Keratinocyte (primary cell): ENCODE measurements at regions not wholly inside any gene's neighbourhood (a gene's known extent, or its start where the extent isn't known, plus 50 kb on each side); places are given as distances from the start of the nearest gene placed in this dataset.

Experiments
- DNase-seq: peaks from one replicate; pipeline ENCODE4 v3.0.0-alpha.2; 2011; ENCODE audit warnings: low read depth, missing footprints, low spot score
- FAIRE-seq: peaks from 2 replicates; lab custom pipeline; 2011; peaks lifted over from hg19 to GRCh38; lab: Jason Lieb, UNC
- H2AFZ ChIP-seq: 2 replicates; pipeline ENCODE4 v1.6.0; 2012; ENCODE audit warnings: low read length, control low read depth, inconsistent platforms; ENCODE audit not compliant: control insufficient read depth
- H3K27ac ChIP-seq: 2 replicates; pipeline ENCODE4 v1.5.1; 2011; ENCODE audit warnings: low read length; ENCODE audit not compliant: control insufficient read depth, insufficient read depth
- H3K27me3 ChIP-seq: 3 replicates; pipeline ENCODE4 v1.6.0; 2011; ENCODE audit warnings: low read length; ENCODE audit not compliant: control insufficient read depth, insufficient read depth; ENCODE audit errors: extremely low read depth
- H3K36me3 ChIP-seq, 2 experiments: 2 replicates in 1 of 2; 3 replicates in 1 of 2; pipeline ENCODE4 v1.5.1; 2011; ENCODE audit warnings: low read length in 2 of 2, mild to moderate bottlenecking in 1 of 2; ENCODE audit not compliant: control insufficient read depth in 2 of 2, insufficient read depth in 2 of 2; ENCODE audit errors: extremely low read depth in 1 of 2
- H3K4me1 ChIP-seq: 3 replicates; pipeline ENCODE4 v1.5.1; 2011; ENCODE audit warnings: low read length; ENCODE audit not compliant: control insufficient read depth, insufficient read depth; ENCODE audit errors: extremely low read depth
- H3K4me2 ChIP-seq: 3 replicates; pipeline ENCODE4 v1.6.0; 2011; ENCODE audit warnings: low read depth, low read length; ENCODE audit not compliant: control insufficient read depth, insufficient read depth; ENCODE audit errors: extremely low read depth
- H3K4me3 ChIP-seq, 3 experiments: fragments of 200-600 bp in 1 of 3; sonication (generic) in 1 of 3; 2 replicates in 2 of 3; 3 replicates in 1 of 3; pipeline ENCODE4 v1.5.1; 2011 to 2016; ENCODE audit warnings: low read length in 3 of 3, mild to moderate bottlenecking in 3 of 3, control low read depth in 2 of 3, inconsistent platforms in 1 of 3, low read depth in 1 of 3, mixed read lengths in 1 of 3, mixed run types in 1 of 3, moderate library complexity in 1 of 3; ENCODE audit not compliant: control insufficient read depth in 2 of 3, insufficient read depth in 2 of 3; ENCODE audit errors: extremely low read depth in 1 of 3
- H3K79me2 ChIP-seq: 2 replicates; pipeline ENCODE4 v1.6.0; 2012; ENCODE audit warnings: low read length; ENCODE audit not compliant: control insufficient read depth, insufficient read depth
- H3K9ac ChIP-seq: 3 replicates; pipeline ENCODE4 v1.6.0; 2011; ENCODE audit warnings: low read length; ENCODE audit not compliant: control insufficient read depth, insufficient read depth; ENCODE audit errors: extremely low read depth
- H3K9me1 ChIP-seq: 3 replicates; pipeline ENCODE4 v1.6.0; 2011; ENCODE audit warnings: low read length; ENCODE audit not compliant: control insufficient read depth, insufficient read depth; ENCODE audit errors: extremely low read depth
- H3K9me3 ChIP-seq: 2 replicates; pipeline ENCODE4 v1.5.1; 2012; ENCODE audit warnings: low read depth, low read length; ENCODE audit not compliant: control insufficient read depth
- H4K20me1 ChIP-seq: 3 replicates; pipeline ENCODE4 v1.6.0; 2011; ENCODE audit warnings: low read length; ENCODE audit not compliant: control insufficient read depth, insufficient read depth; ENCODE audit errors: extremely low read depth
- CTCF ChIP-seq, 3 experiments: IDR thresholded peaks in 1 of 3; conservative IDR thresholded peaks in 1 of 3; optimal IDR thresholded peaks in 1 of 3; 2 replicates in 2 of 3; 3 replicates in 1 of 3; pipeline versions ENCODE3 to v1.5.1; 2011; ENCODE audit warnings: low read length in 3 of 3, mild to moderate bottlenecking in 3 of 3, moderate library complexity in 2 of 3, control low read depth in 1 of 3, inconsistent platforms in 1 of 3; ENCODE audit not compliant: insufficient read depth in 2 of 3; ENCODE audit errors: extremely low read depth in 1 of 3
- EZH2 ChIP-seq: IDR thresholded peaks from one replicate; pipeline ENCODE4 v1.6.1; 2012; ENCODE audit warnings: inconsistent platforms, mild to moderate bottlenecking, low read length, moderate library complexity
- dilution Hi-C: fragments of 300-500 bp; cut with MboI; formaldehyde crosslinking; loops from one replicate; pipeline ENCODE4 v1.7.0; 2020; ENCODE audit warnings: low sequenced_read_pairs; ENCODE audit not compliant: extremely low pct_ligation_motif_present

GRCh38 chr10:2731940-2732339 is 335.4 kb upstream of the PFKP start:
- Histone ChIP-seq H3K9me1 (no peaks in the 10 kb centered on the region), H3K9ac (no peak overlapping the region), H3K4me3 (no peak overlapping the region), H3K36me3 (no peaks in the 10 kb centered on the region), H4K20me1 (no peaks in the 10 kb centered on the region), H3K27ac (no peak overlapping the region), H3K9me3 (peaks cover 6% of the 10 kb centered on the region), H3K79me2 (no peaks in the 10 kb centered on the region), H3K4me2 (no peak overlapping the region), H2AFZ (no peak overlapping the region), H3K4me1 (no peaks in the 10 kb centered on the region), H3K27me3 (no peaks in the 10 kb centered on the region)
- FAIRE-seq (no peak), DNase-seq (no peak)
- dilution Hi-C loops = no loop called here
- TF ChIP-seq EZH2 = no peak
- no peak for TF ChIP-seq CTCF (optimal IDR thresholded peaks at IDR 0.05 in 1 of 3, IDR thresholded peaks at IDR 0.05 in 1 of 3, conservative IDR thresholded peaks at IDR 0.05 in 1 of 3; ENCODE audit: extremely low read depth in 1 of 3, insufficient read depth in 2 of 3, low read length in 3 of 3)

- Histone ChIP-seq H3K27ac (no peak overlapping the region), H3K79me2 (no peaks in the 10 kb centered on the region), H3K4me2 (no peak overlapping the region), H3K4me3 (no peak overlapping the region), H3K36me3 (no peaks in the 10 kb centered on the region), H3K9ac (no peak overlapping the region), H2AFZ (no peak overlapping the region), H3K9me3 (peaks cover 4% of the 10 kb centered on the region), H4K20me1 (no peaks in the 10 kb centered on the region), H3K9me1 (no peaks in the 10 kb centered on the region), H3K4me1 (no peaks in the 10 kb centered on the region), H3K27me3 (no peaks in the 10 kb centered on the region)
- TF ChIP-seq CTCF (optimal IDR thresholded peaks at IDR 0.05 in 1 of 3, IDR thresholded peaks at IDR 0.05 in 1 of 3, conservative IDR thresholded peaks at IDR 0.05 in 1 of 3; ENCODE audit: extremely low read depth in 1 of 3, insufficient read depth in 2 of 3, low read length in 3 of 3) = no peak
- dilution Hi-C loops = no loop called here
- no peak for DNase-seq
- FAIRE-seq = no peak
Measured at GRCh38 chr10:2729197-2729596, 338.2 kb upstream of the PFKP start.
